A204.1 (cell line): ENCODE measurements at regions not wholly inside any gene's neighbourhood (a gene's known extent, or its start where the extent isn't known, plus 50 kb on each side); places are given as distances from the start of the nearest gene placed in this dataset.

Experiments
- FAIRE-seq: peaks from 2 replicates; lab custom pipeline; 2012; peaks lifted over from hg19 to GRCh38; lab: Jason Lieb, UNC

GRCh38 chr3:24843955-24844354 lies 349.3 kb upstream of the THRB start:
- no peak for FAIRE-seq

- FAIRE-seq, result no peak
These were observed 351.0 kb upstream of the THRB start for GRCh38 chr3:24845524-24846155.

- FAIRE-seq, result no peak
These were observed 351.7 kb upstream of the THRB start for GRCh38 chr3:24846286-24846860.

GRCh38 chr3:24850245-24850644 lies 355.6 kb upstream of the THRB start:
- FAIRE-seq, result no peak

GRCh38 chr3:24853685-24854490 lies 359.2 kb upstream of the THRB start:
- FAIRE-seq, result no peak

- no peak for FAIRE-seq
These were observed 360.1 kb upstream of the THRB start for GRCh38 chr3:24854748-24855147.

- no peak for FAIRE-seq
These were observed 363.3 kb upstream of the THRB start for GRCh38 chr3:24857945-24858344.

GRCh38 chr3:24863215-24863614 lies 368.6 kb upstream of the THRB start:
- no peak for FAIRE-seq

GRCh38 chr3:24867783-24868182 lies 373.1 kb upstream of the THRB start:
- no peak for FAIRE-seq

- FAIRE-seq, result no peak
These were observed 386.6 kb upstream of the THRB start for GRCh38 chr3:24881239-24881638.

- no peak for FAIRE-seq
These were observed 391.9 kb upstream of the THRB start for GRCh38 chr3:24886501-24886900.

- no peak for FAIRE-seq
These were observed 395.4 kb upstream of the THRB start for GRCh38 chr3:24890012-24890411.

GRCh38 chr3:24899373-24899772 lies 404.7 kb upstream of the THRB start:
- FAIRE-seq, result no peak

GRCh38 chr3:24899901-24900603 lies 405.4 kb upstream of the THRB start:
- no peak for FAIRE-seq

GRCh38 chr3:24905266-24905665 lies 410.6 kb upstream of the THRB start:
- FAIRE-seq, result no peak

- no peak for FAIRE-seq
These were observed 412.5 kb upstream of the THRB start for GRCh38 chr3:24907106-24907505.

- no peak for FAIRE-seq
These were observed 416.4 kb upstream of the THRB start for GRCh38 chr3:24911076-24911475.

- FAIRE-seq, result no peak
These were observed 421.0 kb upstream of the THRB start for GRCh38 chr3:24915639-24916038.

GRCh38 chr3:24917908-24918307 lies 423.3 kb upstream of the THRB start:
- FAIRE-seq, result no peak

GRCh38 chr3:24923570-24923969 lies 428.9 kb upstream of the THRB start:
- no peak for FAIRE-seq

GRCh38 chr3:24929521-24929920 lies 434.9 kb upstream of the THRB start:
- FAIRE-seq, result no peak

GRCh38 chr3:24933401-24933800 lies 438.8 kb upstream of the THRB start:
- FAIRE-seq, result no peak

- FAIRE-seq, result no peak
These were observed 441.9 kb upstream of the THRB start for GRCh38 chr3:24936574-24936973.
